ENCODE measurements at regions not wholly inside any gene's neighbourhood (a gene's known extent, or its start where the extent isn't known, plus 50 kb on each side); places are given as distances from the start of the nearest gene placed in this dataset.

GRCh38 chr14:31930070-31930469 is 147.0 kb upstream of the ARHGAP5 start:
- TF ChIP-seq POLR2A (IDR thresholded peaks at IDR 0.05) (no peak), CTCF (IDR thresholded peaks at IDR 0.05) (no peak)
